ENCODE measurements at regions not wholly inside any gene's neighbourhood (a gene's known extent, or its start where the extent isn't known, plus 50 kb on each side); places are given as distances from the start of the nearest gene placed in this dataset.

GRCh38 chr5:75869891-75870290 is 152.7 kb upstream of the POC5 start:
- TF ChIP-seq EGR1 (IDR thresholded peaks at IDR 0.05), result no peak
- TF ChIP-seq REST (IDR thresholded peaks at IDR 0.05; ENCODE audit: low read depth), result no peak
- no peak for TF ChIP-seq ZBTB7A (IDR thresholded peaks at IDR 0.05; ENCODE audit: low read depth)
- no peak for TF ChIP-seq EP300 (IDR thresholded peaks at IDR 0.05; ENCODE audit: borderline replicate concordance)
- no peak for TF ChIP-seq TCF12 (IDR thresholded peaks at IDR 0.05; ENCODE audit: low read depth)
- TF ChIP-seq, protein P1, sequence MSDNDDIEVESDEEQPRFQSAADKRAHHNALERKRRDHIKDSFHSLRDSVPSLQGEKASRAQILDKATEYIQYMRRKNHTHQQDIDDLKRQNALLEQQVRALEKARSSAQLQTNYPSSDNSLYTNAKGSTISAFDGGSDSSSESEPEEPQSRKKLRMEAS (IDR thresholded peaks at IDR 0.05), result no peak
- TF ChIP-seq TAF1 (IDR thresholded peaks at IDR 0.05; ENCODE audit: low read depth), result no peak
- no peak for TF ChIP-seq CEBPB (IDR thresholded peaks at IDR 0.05)
- no peak for TF ChIP-seq RAD21 (IDR thresholded peaks at IDR 0.05; ENCODE audit: low read depth)
- no peak for TF ChIP-seq CREB1 (IDR thresholded peaks at IDR 0.05; ENCODE audit: low read depth)
- no peak for TF ChIP-seq FOXM1 (IDR thresholded peaks at IDR 0.05; ENCODE audit: borderline replicate concordance, low read depth)
- TF ChIP-seq YY1 (IDR thresholded peaks at IDR 0.05; ENCODE audit: low read depth), result no peak

All from Ishikawa (cell line).